Kidney epithelial cell (primary cell): ENCODE measurements at regions not wholly inside any gene's neighbourhood (a gene's known extent, or its start where the extent isn't known, plus 50 kb on each side); places are given as distances from the start of the nearest gene placed in this dataset.

Experiments used
- DNase-seq: peaks from one replicate; pipeline ENCODE4 v3.0.0-alpha.2; 2010; ENCODE audit warnings: low read depth
- H3K27me3 ChIP-seq: 2 replicates; pipeline ENCODE4 v1.6.0; 2011; ENCODE audit warnings: low read length; ENCODE audit not compliant: control insufficient read depth, insufficient read depth
- H3K36me3 ChIP-seq: 2 replicates; pipeline ENCODE4 v1.5.1; 2011; ENCODE audit warnings: low read length; ENCODE audit not compliant: control insufficient read depth, insufficient read depth
- H3K4me3 ChIP-seq: 2 replicates; pipeline ENCODE4 v1.5.1; 2011; ENCODE audit warnings: low read depth, mild to moderate bottlenecking, control low read depth, low read length
- CTCF ChIP-seq: IDR thresholded peaks from 2 replicates; pipeline ENCODE4 v1.5.1; 2011; ENCODE audit warnings: mild to moderate bottlenecking, moderate library complexity, low read length, control low read depth, inconsistent platforms; ENCODE audit not compliant: insufficient read depth, poor library complexity, severe bottlenecking

GRCh38 chr2:105621038-105621437 is 123.7 kb upstream of the NCK2 start:
- no peak for TF ChIP-seq CTCF
- H3K36me3 ChIP-seq, result no peaks in the 10 kb centered on the region
- DNase-seq, result no peak
- H3K4me3 ChIP-seq, result no peak overlapping the region
- peaks cover 7% of the 10 kb centered on the region for H3K27me3 ChIP-seq

DNA sequence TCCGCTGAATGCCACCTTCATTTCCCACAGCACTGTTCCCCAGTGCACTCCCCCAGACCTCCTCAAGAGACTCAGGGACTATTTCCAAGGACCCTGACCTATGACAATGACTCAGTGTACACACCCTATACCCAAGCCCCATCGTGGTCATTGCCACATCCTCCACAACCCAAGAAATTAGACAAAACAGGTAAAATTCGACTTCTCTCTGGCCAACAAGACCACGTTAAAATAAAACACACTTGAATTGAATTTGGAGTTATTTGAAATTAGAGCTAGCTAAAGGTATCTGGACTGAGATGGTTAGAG is 126.4 kb upstream of the NCK2 start:
- H3K27me3 ChIP-seq, result peaks cover 7% of the 10 kb centered on the region
- no peaks in the 10 kb centered on the region for H3K36me3 ChIP-seq
- TF ChIP-seq CTCF, result no peak
- DNase-seq, result no peak
- H3K4me3 ChIP-seq, result no peak overlapping the region

- DNase-seq, result no peak
- Histone ChIP-seq H3K27me3 (peaks cover 7% of the 10 kb centered on the region), H3K4me3 (no peak overlapping the region), H3K36me3 (no peaks in the 10 kb centered on the region)
- TF ChIP-seq CTCF, result no peak
Observed at GRCh38 chr2:105617631-105618350, 126.9 kb upstream of the NCK2 start.

- Histone ChIP-seq H3K36me3 (no peaks in the 10 kb centered on the region), H3K4me3 (no peak overlapping the region), H3K27me3 (no peaks in the 10 kb centered on the region)
- no peak for DNase-seq
- no peak for TF ChIP-seq CTCF
Observed at GRCh38 chr2:105615305-105615704, 129.4 kb upstream of the NCK2 start.

DNA sequence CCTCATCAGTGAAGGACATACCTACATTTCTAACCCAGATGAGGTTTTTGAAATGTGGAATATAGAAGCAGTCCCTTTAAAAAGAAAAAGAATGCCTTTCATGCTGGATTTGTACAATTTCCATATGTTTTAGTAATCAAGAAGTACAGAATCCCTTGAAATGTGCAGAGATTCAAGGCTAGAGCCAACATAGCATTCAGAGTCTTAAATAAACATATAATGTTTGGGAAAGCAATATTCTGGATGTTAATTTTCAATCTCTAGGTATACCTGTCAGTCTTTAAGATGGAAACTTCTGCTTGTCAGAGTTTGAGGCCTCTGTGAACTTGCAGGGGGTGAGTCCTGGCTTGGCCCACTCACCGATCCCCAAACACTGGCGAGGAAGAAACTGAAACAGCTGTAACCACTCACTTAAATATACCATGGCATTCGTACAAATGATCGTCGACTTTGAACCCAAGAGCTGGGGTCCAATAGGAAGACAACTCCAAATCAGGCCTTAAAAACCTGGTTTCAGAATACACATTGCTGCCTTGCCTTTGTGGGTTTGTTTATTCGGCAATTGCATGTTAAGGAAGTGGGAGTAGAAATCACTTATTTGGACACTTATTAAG is 132.8 kb upstream of the NCK2 start:
- Histone ChIP-seq H3K27me3 (no peaks in the 10 kb centered on the region), H3K36me3 (no peaks in the 10 kb centered on the region), H3K4me3 (no peak overlapping the region)
- TF ChIP-seq CTCF, result no peak
- DNase-seq, result no peak

GRCh38 chr2:105611333-105611637 is 133.4 kb upstream of the NCK2 start:
- no peak for DNase-seq
- Histone ChIP-seq H3K27me3 (no peaks in the 10 kb centered on the region), H3K4me3 (no peak overlapping the region), H3K36me3 (no peaks in the 10 kb centered on the region)
- TF ChIP-seq CTCF, result no peak
